ENCODE measurements at regions not wholly inside any gene's neighbourhood (a gene's known extent, or its start where the extent isn't known, plus 50 kb on each side); places are given as distances from the start of the nearest gene placed in this dataset.

GRCh38 chr4:173765751-173766150 is 235.7 kb upstream of the HAND2 start:
- TF ChIP-seq, protein P1, sequence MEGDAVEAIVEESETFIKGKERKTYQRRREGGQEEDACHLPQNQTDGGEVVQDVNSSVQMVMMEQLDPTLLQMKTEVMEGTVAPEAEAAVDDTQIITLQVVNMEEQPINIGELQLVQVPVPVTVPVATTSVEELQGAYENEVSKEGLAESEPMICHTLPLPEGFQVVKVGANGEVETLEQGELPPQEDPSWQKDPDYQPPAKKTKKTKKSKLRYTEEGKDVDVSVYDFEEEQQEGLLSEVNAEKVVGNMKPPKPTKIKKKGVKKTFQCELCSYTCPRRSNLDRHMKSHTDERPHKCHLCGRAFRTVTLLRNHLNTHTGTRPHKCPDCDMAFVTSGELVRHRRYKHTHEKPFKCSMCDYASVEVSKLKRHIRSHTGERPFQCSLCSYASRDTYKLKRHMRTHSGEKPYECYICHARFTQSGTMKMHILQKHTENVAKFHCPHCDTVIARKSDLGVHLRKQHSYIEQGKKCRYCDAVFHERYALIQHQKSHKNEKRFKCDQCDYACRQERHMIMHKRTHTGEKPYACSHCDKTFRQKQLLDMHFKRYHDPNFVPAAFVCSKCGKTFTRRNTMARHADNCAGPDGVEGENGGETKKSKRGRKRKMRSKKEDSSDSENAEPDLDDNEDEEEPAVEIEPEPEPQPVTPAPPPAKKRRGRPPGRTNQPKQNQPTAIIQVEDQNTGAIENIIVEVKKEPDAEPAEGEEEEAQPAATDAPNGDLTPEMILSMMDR (IDR thresholded peaks at IDR 0.05) = no peak
- no peak for TF ChIP-seq POLR2A (IDR thresholded peaks at IDR 0.05)

Measured in heart left ventricle (tissue), 13 donors.